ENCODE measurements at regions not wholly inside any gene's neighbourhood (a gene's known extent, or its start where the extent isn't known, plus 50 kb on each side); places are given as distances from the start of the nearest gene placed in this dataset.
A peak's percentile ranks its signal among the peaks of the same experiment; 100 is the strongest.

DNA sequence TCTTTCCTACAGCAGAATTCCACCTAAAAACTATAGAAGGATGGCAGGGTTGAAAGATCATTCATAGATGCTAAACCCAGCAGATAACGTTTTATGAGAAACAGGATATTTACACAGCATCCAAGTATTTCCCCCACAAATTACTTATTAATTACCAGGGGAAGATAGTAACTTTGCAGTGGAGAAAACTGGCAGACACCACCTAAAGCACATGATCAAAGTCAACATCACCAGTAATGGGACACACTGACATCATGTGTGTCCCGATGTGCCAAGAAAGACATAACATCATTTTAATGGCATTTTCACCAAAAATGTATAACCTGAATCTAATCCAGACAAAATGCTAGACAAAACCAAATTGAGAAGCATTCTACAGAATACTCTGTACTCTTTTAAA lies 220.4 kb upstream of the THBS1 start:
- H3K27ac ChIP-seq (ENCODE audit: low read length) = no peak overlapping the region
- no peak overlapping the region for H3K9ac ChIP-seq (ENCODE audit: low read length)
- peaks cover 58% of the 10 kb centered on the region for H3K4me1 ChIP-seq (ENCODE audit: low read length)
- no peaks in the 10 kb centered on the region for H4K20me1 ChIP-seq (ENCODE audit: insufficient read depth, low read length)
- no peaks in the 10 kb centered on the region for H3K27me3 ChIP-seq (ENCODE audit: low read depth, low read length)
- no peak overlapping the region for H3K4me2 ChIP-seq (ENCODE audit: low read length)
- peaks cover 14% of the 10 kb centered on the region for H3K36me3 ChIP-seq (replicated peaks; ENCODE audit: low read depth, low read length)
- H3K79me2 ChIP-seq (ENCODE audit: low read length) = no peaks in the 10 kb centered on the region
- TF ChIP-seq CTCF (IDR thresholded peaks at IDR 0.05; ENCODE audit: low read depth, low read length) = no peak
- no peak overlapping the region for H3K4me3 ChIP-seq (ENCODE audit: low read length)
- no peak overlapping the region for H2AFZ ChIP-seq (ENCODE audit: low read depth, low read length)
- H3K9me3 ChIP-seq (ENCODE audit: insufficient read depth, low read length) = peaks cover 12% of the 10 kb centered on the region; the same call in 1 of the 2 replicates

DNA sequence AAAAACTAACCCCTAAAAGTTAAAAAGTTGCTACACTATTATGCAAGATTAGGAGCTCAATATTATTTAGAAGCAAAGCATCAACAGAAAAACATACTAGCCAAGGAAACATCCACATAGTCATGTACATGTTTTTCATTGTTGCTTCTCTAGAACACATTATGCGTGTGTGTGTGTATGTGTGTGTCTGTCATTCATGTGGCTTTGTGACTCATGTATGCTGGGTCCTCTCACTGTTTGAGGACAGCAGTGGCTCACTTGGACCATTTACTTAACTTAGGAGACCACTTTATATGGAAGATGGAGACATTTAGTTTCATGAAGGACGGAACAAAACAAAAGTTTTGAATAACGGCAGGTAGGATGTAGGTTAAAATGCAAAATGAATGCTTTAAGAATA lies 219.4 kb upstream of the THBS1 start:
- Histone ChIP-seq H3K4me3 (ENCODE audit: low read length) (no peak overlapping the region), H3K27ac (ENCODE audit: low read length) (no peak overlapping the region), H3K9ac (ENCODE audit: low read length) (no peak overlapping the region), H3K4me1 (ENCODE audit: low read length) (peaks cover 65% of the 10 kb centered on the region), H2AFZ (ENCODE audit: low read depth, low read length) (no peak overlapping the region), H3K36me3 (replicated peaks; ENCODE audit: low read depth, low read length) (peaks cover 5% of the 10 kb centered on the region), H3K27me3 (ENCODE audit: low read depth, low read length) (no peaks in the 10 kb centered on the region), H3K79me2 (ENCODE audit: low read length) (no peaks in the 10 kb centered on the region), H3K9me3 (ENCODE audit: insufficient read depth, low read length) (0 out of 2 replicates have a peak, but pooled peaks cover 4% of the 10 kb centered on the region), H3K4me2 (ENCODE audit: low read length) (no peak overlapping the region), H4K20me1 (ENCODE audit: insufficient read depth, low read length) (no peaks in the 10 kb centered on the region)
- TF ChIP-seq CTCF (IDR thresholded peaks at IDR 0.05; ENCODE audit: low read depth, low read length) (no peak), EZH2phosphoT487 (IDR thresholded peaks at IDR 0.05; ENCODE audit: low read depth) (no peak)

DNA sequence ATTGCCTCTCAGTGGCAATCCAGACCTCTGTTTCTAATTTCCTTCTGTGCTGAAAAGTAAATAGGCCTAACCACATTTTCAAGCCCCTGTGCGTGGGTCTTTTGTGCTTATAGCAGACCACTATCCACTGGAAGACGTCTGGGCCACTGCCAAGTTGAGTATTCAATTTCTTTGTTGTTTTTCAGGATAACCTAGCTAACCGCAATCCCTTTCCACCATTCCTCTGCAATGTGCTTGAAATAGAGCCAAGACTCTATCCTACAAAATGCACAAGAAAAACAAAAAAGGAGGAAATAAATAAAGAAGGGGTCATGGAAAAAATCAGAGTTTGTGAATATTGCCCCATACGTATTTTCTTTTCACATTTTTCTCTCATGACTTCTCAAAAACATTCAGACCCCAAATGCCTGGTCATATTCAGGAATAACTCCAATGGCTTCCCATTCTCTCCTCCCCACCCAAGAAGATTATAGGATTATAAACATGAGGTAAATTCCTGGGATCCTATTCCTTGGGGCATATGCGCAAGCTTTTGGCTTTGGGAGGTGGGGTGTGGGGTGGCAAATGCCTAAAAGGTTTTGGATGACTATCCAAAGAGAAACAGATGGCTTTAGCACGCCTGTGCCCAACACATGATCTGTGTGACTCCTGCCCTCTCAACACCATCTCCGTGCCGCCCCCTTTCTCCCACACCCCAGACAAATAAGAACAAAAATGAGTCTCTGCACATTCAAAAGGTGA lies 217.9 kb upstream of the THBS1 start:
- H3K4me3 ChIP-seq (ENCODE audit: low read length) = no peak overlapping the region
- no peak overlapping the region for H2AFZ ChIP-seq (ENCODE audit: low read depth, low read length)
- peaks cover 59% of the 10 kb centered on the region for H3K4me1 ChIP-seq (ENCODE audit: low read length)
- no peaks in the 10 kb centered on the region for H3K9me3 ChIP-seq (ENCODE audit: insufficient read depth, low read length)
- no peak for TF ChIP-seq CTCF (IDR thresholded peaks at IDR 0.05; ENCODE audit: low read depth, low read length)
- TF ChIP-seq EZH2phosphoT487 (IDR thresholded peaks at IDR 0.05; ENCODE audit: low read depth) = no peak
- H3K36me3 ChIP-seq (replicated peaks; ENCODE audit: low read depth, low read length) = no peaks in the 10 kb centered on the region
- H3K9ac ChIP-seq (ENCODE audit: low read length) = no peak overlapping the region
- no peak overlapping the region for H3K4me2 ChIP-seq (ENCODE audit: low read length)
- H3K27ac ChIP-seq (ENCODE audit: low read length) = no peak overlapping the region
- no peaks in the 10 kb centered on the region for H3K79me2 ChIP-seq (ENCODE audit: low read length)
- no peaks in the 10 kb centered on the region for H4K20me1 ChIP-seq (ENCODE audit: insufficient read depth, low read length)
- H3K27me3 ChIP-seq (ENCODE audit: low read depth, low read length) = no peaks in the 10 kb centered on the region

DNA sequence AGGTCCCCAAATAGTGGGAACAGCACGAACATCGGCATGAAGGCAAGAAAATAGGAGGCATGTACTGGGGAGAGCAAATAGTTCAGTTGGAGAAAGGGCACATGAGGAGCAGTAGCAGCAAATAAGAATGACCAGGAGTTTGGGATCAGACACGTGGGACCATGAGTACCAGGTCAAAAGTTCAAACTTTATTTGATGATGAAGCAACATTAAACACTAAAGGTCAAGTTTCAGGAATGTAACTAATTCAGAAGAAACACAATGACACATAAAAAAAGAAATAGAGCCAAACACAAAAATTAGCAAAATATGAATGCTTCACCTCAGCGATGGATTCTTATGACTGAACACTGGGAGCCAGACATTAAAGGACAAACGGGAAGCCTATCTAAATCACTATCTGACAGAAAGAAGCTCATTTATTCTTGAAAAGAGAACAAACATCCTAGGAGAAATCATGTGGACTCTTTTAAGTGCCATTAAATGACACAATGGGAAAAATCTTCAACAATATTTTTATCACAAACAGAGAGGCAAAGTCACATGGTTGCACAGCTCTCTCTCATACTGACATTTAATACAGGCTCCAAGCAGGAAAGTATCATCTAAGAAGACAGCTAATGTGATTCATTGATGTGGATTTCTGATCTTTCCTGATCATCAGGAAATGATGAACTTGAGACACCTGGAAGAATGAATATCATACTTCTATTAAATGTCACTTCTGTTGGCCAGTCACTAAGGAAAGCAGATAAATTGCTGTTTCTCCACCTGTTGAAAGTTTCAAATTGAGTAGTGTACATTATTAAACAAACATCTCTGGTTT lies 216.9 kb upstream of the THBS1 start:
- no peak overlapping the region for H3K4me3 ChIP-seq (ENCODE audit: low read length)
- no peak overlapping the region for H3K4me2 ChIP-seq (ENCODE audit: low read length)
- peaks cover 50% of the 10 kb centered on the region for H3K4me1 ChIP-seq (ENCODE audit: low read length)
- no peaks in the 10 kb centered on the region for H3K36me3 ChIP-seq (replicated peaks; ENCODE audit: low read depth, low read length)
- no peaks in the 10 kb centered on the region for H3K79me2 ChIP-seq (ENCODE audit: low read length)
- H3K9ac ChIP-seq (ENCODE audit: low read length) = no peak overlapping the region
- 0 out of 2 replicates have a peak overlapping the region, but pooled peaks have one; percentile 14 for H2AFZ ChIP-seq (ENCODE audit: low read depth, low read length)
- H3K27ac ChIP-seq (ENCODE audit: low read length) = no peak overlapping the region
- no peaks in the 10 kb centered on the region for H4K20me1 ChIP-seq (ENCODE audit: insufficient read depth, low read length)
- H3K27me3 ChIP-seq (ENCODE audit: low read depth, low read length) = no peaks in the 10 kb centered on the region
- no peak for TF ChIP-seq CTCF (IDR thresholded peaks at IDR 0.05; ENCODE audit: low read depth, low read length)
- TF ChIP-seq EZH2phosphoT487 (IDR thresholded peaks at IDR 0.05; ENCODE audit: low read depth) = no peak
- no peaks in the 10 kb centered on the region for H3K9me3 ChIP-seq (ENCODE audit: insufficient read depth, low read length)

Data from OCI-LY3 (cell line).